ENCODE measurements at regions not wholly inside any gene's neighbourhood (a gene's known extent, or its start where the extent isn't known, plus 50 kb on each side); places are given as distances from the start of the nearest gene placed in this dataset.
"Not testable (repeated sequence)": the region's sequence is repeated elsewhere in the genome, so short reads cannot be mapped to it uniquely, and the experiment has no call there.

DNA sequence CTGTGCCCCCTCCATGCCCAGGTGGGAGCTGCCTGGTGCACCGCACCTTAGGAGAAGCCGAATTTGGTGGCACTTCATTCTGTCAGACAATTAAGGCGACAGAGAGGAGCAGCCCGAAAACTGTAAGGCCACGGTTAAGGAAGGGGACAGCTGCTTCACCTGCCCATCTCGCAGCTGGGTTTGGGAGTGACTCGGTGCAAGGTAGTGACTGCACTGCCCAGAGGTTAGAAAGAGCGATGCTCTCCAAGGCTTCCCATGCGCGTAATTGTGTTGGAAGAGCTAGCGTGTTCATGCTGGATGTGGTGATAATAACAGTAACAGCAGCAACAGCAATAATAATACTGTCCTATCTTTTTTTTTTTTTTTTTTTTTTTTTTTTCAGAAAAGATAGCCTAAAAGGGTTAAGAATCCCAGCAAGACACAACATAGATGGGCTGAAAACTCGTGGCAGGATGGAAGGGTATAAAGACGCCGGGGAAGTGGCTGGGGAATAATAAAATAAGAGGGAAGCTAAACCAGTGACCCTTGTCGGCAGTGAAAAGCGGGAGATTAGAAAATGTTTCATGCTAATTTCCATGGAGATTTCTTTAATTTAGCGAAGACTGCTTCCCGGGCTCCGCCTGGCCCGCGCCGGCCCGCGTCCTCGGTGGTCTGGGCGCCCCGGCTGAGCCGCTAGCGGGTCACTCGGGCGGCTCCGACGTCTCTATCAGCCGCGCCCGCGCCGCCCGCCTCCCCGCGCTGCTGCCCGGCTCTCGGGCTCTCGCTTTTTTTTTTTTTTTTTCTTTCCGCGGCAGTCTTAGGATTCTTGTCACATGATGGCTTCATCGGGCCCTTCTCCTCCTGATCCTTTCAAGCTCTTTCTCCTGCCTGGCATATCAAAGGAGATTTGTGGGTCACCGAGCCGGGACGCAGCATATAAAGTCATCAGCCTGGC is 617.1 kb downstream of the NR2F2 start:
- no peak for DNase-seq

DNA sequence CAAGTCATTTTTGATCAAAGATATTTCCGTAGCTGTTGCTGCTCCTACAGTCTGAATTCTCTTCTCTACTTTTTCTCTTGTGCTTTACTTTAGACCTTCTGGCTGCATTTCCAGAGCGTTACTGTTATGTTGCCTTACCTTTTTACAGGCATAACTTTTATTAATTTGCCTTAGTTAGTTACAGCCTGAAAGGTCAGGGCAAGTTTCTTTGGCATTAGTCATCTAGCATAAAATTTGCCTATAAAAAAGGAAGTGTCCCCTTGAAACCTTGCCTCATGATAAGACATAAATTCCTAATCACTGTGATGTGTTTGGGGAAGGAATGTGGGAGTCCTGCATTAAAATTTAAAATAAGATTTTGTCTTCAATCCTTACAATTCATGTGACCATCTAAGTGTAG is 618.5 kb downstream of the NR2F2 start:
- DNase-seq, result no peak

DNA sequence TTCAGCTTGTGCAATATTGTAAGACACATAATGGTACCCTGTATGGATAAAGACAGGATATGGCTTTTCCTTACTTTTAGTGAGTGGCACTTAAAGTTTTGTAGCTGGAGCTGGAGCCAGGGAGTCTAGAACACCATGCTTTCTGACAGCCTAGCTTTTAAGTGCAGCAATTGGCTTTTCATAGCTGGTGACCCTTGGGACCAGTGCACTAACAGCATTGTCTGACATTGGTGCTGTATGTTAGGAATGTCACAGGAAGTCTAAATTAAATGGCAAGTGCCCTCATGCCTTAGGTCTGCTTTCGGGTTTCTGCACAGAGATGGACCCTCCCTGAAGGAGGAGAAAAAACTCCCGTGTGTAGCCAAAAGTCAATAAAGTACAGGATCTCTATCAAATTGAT is 628.2 kb downstream of the NR2F2 start:
- no peak for DNase-seq

- DNase-seq, result no peak
These were observed 629.0 kb downstream of the NR2F2 start for GRCh38 chr15:96959501-96959900.

DNA sequence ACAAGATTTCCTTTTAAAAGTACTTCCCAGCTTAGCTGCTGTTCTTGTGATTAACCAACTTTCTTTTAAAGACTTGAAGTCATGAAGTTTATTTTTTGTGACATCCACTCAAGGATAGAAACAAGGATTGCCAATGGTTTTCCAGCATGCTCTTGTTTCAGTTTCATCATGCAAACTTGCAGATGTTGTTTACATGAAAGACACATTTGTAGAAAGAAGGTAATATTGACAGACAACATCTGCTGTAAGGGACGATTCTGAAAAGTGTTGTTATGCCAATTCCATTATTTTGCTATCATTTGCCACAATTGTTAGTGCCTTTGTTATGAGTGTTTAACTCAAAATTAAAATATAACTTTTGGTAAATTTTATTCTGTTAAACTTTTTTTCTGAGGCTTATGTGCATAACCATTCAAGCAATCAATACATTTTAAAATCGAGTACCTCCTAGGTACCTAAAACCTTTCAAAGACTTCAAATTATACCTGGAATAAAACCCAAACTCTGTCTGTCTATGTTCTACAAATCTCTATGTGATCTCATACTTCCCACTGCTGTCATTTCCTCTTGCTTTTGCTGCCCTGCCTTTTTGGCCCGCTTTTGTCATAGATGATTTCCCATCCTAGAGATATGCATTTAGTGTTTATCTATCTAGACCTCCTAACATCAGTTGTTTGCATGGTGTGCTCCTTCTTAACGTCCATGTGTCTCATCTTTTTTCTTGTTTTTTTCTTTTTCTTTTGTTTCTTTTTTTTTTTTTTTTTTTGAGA is 630.4 kb downstream of the NR2F2 start:
- no peak for DNase-seq

DNA sequence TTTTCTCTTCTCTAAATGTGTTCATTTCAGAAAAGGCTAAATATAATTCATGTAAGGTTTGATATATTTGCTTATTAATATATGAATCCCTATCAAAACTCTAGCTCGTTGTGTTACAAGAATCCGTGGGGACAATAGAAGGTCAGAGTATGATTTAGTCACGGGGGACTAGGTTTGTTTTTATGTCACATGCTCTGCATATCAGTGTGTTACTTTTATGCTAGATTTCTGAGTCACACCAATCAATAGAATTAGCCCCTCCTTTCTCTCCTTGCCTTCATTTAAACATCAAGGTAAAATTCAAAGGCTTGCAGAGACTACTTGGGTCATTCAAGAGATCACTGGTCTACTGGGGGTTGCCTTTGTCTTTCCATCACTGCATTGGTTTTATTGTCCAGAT is 636.1 kb downstream of the NR2F2 start:
- no peak for DNase-seq

- no peak for DNase-seq
These were observed 639.5 kb downstream of the NR2F2 start for GRCh38 chr15:96969732-96970710.

DNA sequence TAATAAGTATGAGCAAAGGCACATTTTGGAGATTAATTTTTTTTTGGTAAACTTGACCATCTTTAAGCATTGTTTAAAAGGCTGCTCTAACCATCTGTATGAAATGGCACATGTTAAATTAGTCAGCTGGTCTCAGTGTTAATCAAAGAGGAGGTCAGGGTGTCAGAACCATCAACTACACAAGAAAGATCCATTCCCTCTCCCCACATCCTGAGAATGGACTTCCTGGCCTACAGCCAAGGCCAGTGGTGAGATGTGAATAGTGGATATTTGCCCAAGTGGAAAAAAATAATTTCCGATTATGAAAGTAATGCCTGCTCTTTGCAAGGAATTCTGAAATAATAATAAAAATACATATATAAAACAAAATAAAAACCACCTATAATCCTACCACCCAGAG is 641.7 kb downstream of the NR2F2 start:
- no peak for DNase-seq

DNA sequence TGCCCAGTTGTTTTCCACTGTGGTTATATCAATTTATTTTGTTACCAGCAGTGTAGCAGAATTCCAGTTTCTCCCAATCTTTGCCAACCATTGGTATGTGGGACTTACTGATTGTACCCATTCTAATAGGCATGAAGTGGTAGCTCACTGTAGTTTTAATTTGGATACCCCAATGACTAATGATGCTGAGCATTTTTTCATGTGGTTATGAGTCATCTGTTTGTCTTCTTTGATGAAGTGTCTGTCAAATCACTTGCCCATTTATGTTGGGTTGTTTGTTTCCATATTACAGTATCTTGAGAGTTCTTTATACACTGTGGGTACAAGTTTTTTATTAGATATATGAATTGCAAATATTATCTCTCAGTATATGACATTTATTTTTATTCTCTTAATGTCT is 644.3 kb downstream of the NR2F2 start:
- no peak for DNase-seq

GRCh38 chr15:96977886-96978285 is 647.4 kb downstream of the NR2F2 start:
- no peak for DNase-seq

DNA sequence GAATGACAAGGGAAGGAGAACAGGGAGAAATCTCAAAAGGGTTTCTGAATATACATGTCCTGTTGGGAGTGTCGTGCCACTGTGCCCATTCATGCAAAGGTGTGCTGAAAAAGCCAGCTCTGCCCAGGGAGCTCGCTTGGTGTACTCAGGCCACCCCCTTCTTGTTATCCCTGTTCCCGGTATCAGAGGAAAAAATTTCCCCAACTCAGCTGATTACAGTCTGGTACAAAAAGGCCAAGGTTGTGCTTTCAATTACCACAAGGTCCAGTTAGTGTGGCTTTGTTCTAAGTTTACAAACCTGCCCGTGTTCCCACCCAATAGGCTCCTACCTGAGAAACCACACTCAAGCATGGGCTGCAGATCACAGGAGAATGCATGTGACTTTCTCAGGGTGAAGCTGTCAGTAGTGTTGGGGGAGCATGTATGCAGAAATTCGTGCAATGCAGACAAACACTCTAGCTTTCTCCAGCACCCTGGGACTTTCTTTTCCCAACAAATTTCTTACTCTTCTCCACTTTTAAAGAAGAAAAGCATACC is 648.5 kb downstream of the NR2F2 start:
- DNase-seq, result no peak

GRCh38 chr15:96984121-96984671 is 653.7 kb downstream of the NR2F2 start:
- not testable (repeated sequence) for DNase-seq

- no peak for DNase-seq
These were observed 662.3 kb downstream of the NR2F2 start for GRCh38 chr15:96992817-96993216.

DNA sequence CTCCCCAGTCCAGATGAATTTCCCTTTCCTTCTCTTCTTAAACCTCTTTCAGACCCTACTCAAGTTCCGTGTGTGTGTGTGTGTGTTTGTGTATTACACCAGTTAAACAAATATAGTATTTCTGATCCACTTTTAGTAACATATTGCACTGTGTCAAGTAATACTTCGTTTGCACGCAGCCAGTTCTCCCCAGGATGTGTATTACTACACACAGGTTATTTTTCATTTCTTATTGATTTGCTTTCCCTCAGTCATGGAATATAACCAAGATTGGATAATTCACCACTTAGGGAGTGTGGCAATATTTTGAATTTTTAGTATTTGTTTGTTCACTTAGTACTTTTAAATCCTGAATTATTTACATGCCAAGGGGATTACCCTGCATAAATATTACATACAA is 667.0 kb downstream of the NR2F2 start:
- no peak for DNase-seq

- no peak for DNase-seq
These were observed 678.5 kb downstream of the NR2F2 start for GRCh38 chr15:97009031-97009431.

GRCh38 chr15:97012986-97013385 is 682.5 kb downstream of the NR2F2 start:
- DNase-seq, result no peak

DNA sequence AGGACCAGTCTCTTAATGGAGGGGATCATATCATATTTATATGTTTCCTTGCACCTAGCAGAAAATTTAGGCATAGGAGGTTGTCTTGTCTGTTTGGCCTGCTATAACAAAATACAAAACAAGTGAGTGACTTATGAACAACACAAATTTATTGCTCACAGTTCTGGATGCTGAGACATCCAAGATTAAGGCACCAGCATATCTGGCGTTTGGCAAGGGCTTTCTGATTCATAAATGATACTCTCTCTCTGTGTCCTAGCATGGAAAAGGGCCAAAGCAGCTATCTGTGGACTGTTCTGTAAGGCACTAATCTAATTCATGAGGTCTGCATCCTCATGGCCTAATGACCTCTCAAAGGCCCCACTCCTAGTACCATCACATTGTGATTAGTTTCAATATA is 683.0 kb downstream of the NR2F2 start:
- DNase-seq, result no peak

DNA sequence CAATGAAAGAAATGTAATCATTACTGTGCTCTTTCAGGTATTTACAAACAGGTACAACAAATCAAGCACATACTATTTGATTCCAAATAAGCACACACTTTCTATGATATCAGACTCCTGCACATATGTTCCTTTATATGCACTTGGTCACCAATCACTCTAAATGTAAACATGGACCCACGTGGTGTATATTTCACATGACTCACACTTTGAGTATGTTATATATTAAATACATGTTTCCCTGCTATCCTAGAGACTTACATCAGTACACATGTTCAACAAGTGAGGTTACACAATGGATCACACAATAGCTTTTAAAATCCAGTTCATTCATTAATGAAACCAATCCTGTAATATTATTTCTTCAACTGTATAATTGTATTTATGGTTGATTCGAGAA is 683.5 kb downstream of the NR2F2 start:
- no peak for DNase-seq

GRCh38 chr15:97023488-97023844 is 693.0 kb downstream of the NR2F2 start:
- DNase-seq, result no peak

- DNase-seq, result no peak
These were observed 696.3 kb downstream of the NR2F2 start for GRCh38 chr15:97026781-97027180.

DNA sequence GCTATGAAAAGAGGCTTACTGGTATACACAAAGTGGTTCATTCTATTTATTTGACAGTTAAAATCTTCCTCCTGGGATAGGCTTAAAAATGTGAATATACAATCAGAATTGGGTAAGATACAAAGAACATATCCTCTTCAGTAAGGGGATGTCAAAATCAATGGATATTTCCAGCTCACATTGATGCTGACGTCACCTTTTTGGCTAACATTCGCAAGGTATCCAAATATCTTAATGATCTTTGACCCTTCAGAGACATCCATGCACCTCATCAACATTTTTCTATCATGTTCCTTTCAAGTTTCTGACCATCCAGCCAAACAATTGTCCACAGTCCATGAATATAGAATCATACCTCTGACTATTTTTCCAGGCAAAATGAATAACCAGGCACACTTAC is 697.3 kb downstream of the NR2F2 start:
- DNase-seq, result no peak

- no peak for DNase-seq
These were observed 699.8 kb downstream of the NR2F2 start for GRCh38 chr15:97030251-97030650.

Measured in activated CD4-positive, alpha-beta T cell treated with anti-CD3 and anti-CD28 coated beads, Interleukin-2, amount 50 U/mL, for 48 hours (primary cell).